NCI-H748 (cell line): ENCODE measurements at regions not wholly inside any gene's neighbourhood (a gene's known extent, or its start where the extent isn't known, plus 50 kb on each side); places are given as distances from the start of the nearest gene placed in this dataset.
"Not testable (repeated sequence)": the region's sequence is repeated elsewhere in the genome, so short reads cannot be mapped to it uniquely, and the experiment has no call there.

Experiments
- DNase-seq: peaks from one replicate; lab custom pipeline; 2025; ENCODE audit not compliant: unreplicated experiment; lab: John Stamatoyannopoulos, UW

DNA sequence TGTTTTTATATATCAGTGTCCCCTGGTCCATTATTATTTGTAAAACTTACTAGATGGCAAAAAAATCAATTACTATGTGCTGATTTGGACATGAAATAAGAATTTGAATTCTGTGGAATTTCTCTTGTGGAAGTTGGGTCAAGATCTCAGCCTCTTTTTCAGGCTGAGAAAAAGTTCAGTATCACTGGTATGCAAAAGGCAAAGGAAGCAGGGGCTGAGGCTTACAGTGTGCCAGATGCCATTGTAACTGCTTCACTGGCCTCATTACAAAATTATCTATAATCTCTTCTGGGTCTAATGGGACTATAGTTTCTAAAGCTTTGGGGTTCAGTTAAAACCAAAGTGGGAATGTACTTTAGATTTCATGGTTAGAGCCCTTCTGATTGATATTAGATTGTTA lies 125.9 kb upstream of the SLC7A14 start:
- no peak for DNase-seq

GRCh38 chr3:170709046-170709445 lies 123.2 kb upstream of the SLC7A14 start:
- DNase-seq, result no peak

DNA sequence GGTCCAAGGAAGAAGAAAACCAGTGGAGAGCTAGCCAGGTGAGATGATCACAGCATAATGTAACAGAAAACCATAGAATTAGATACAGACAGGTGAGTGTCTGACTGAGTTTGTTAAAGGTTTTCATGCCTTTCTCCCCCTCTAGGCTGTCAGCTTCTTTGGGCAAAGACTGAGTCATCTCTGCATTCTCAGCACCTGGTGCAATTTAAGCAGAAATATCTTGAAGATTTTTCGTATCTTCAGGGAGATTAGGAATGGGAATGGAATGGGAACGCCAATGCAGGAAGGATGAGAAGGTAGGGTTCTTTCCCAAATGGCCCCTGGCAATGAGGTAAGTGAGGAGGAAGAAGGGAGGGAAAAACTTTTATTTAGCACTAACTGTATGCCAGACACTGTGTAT lies 122.0 kb upstream of the SLC7A14 start:
- DNase-seq, result no peak

GRCh38 chr3:170705131-170705530 lies 119.3 kb upstream of the SLC7A14 start:
- DNase-seq, result no peak

GRCh38 chr3:170703121-170703588 lies 117.3 kb upstream of the SLC7A14 start:
- DNase-seq, result no peak

- DNase-seq, result no peak
Measured at GRCh38 chr3:170701696-170702678, 116.1 kb upstream of the SLC7A14 start.

DNA sequence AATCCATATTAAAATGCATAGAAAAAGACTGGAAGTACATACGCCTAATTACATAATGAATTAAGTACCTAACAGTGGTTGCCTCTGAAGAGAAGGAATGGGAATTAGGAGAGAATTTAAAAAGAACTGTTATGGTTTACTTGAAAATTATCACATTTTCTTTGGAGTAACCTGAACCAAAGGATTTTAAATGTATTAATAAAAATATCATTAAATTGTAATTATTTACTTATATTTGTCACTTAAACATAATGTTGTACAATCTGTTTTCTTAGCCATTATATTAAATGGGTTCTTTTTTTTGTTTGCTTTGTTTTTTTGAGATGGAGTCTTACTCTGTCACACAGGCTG lies 114.2 kb upstream of the SLC7A14 start:
- no peak for DNase-seq

- no peak for DNase-seq
Measured at GRCh38 chr3:170699158-170700053, 113.5 kb upstream of the SLC7A14 start.

DNA sequence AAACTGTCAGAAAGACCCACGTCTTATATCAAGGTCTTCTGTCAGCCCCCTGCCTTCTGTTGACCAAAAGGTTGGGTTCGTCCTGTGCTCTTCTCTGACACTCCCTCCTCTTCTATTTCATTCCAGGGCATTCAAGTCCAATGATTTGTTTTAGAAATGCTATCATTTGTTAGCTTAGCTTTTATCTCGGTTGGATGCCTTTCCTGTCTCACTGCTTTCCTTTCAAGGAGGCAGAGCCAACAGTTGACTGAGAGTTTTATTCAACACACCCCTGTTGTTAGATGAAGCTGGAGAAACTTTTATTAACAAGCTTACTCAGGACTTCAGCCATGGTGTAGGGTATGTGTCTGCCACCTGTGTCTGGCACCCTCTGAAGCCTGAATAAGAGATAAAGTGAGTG lies 112.0 kb upstream of the SLC7A14 start:
- DNase-seq, result peak; percentile 95

GRCh38 chr3:170697131-170697530 lies 111.3 kb upstream of the SLC7A14 start:
- no peak for DNase-seq

DNA sequence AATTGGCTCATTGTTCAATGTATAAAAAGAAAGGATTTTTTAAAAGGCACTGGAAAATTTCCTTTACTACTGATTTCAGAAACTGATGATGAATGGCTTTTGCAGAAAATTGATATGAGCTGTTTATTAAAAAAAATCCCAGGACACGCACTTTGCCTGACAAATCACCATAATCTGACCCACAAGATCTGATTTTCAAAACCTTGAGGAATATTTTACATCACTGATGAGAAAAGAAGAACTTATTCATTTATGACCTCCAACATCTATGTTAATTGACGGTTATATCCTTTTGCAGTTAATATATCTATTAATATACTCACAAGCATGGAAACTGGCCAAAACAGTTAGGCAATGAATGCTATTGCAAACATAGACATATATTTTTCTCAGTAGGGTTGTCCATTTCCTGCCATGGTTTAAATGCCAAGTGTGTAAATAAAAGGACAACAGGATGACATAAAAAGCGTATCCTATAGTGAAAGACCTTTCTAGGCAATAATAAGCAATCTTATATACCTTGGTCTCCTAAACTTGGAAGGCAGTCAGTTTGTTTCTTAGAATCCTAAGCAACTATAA lies 109.7 kb upstream of the SLC7A14 start:
- DNase-seq, result peak; percentile 75

DNA sequence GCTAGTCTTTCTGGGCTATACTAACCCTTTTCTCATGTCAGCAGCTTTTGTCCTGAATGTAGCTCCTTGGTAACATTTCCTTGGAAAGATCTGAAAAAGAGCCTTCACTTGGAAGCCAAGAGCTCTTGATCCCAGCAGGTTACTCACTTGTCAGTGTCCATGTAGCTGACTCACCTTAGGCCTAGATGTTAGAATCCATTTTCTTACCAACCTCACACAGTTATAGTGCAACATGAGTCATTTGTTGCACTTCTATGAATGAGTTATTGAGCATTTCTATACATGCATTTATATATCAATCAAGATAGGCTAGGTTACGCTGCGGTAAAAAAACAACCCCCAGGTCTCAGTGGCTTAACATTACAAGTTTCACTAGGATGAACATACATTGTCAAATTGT lies 106.8 kb upstream of the SLC7A14 start:
- DNase-seq, result no peak

DNA sequence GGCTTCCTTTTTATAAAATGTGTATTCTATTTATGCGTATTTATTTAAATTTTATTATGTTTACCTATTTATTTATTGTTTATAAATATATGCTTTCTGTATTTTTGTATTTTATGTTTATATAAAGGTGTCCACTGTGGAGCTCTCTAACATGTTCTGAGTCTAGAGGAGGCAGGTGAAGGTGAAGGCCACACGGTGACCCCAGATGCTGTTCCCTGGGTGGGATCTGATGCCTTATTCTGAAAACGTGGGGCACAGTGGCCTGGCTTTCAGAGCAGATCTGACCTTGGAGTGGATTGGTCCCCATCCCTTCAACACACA lies 104.7 kb upstream of the SLC7A14 start:
- DNase-seq, result no peak

DNA sequence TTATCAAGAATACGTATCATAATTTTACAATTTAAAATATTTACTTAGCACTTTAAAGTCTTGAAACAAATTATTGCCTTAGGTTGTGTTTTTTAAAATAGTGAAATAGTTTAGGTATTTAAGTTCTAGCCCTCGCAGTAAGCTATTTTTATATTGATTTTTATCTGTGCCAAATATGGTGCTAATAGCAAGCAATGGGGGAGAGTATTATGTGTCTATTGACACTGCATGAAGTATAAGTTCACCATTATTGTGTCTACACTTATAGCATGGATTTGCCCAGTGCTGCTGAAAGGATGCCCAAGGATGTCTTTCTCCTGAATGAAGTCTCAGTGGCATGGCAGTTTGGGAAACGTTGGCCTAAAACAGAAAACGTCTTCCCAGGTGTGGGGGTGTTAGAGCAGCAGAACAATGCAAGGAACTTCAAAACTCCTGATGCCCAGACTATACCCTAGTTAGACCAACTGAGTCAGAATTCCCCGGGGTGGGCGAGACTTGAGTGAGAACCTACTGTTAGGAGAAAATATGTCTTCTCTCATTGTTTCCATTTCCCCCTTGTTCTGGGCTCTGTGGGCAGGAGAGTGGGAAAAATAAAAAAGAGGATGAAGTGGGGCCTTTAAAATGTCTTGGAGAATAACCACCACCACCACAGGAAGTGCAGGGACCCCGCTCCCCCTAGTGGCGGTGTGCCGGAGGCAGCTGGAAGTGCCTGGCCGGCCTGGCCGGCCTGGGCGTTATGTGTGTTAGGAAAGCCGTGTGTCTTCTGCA lies 104.2 kb upstream of the SLC7A14 start:
- DNase-seq, result peak; percentile 50

GRCh38 chr3:170689296-170689829 lies 103.5 kb upstream of the SLC7A14 start:
- DNase-seq, result peak; percentile 7

DNA sequence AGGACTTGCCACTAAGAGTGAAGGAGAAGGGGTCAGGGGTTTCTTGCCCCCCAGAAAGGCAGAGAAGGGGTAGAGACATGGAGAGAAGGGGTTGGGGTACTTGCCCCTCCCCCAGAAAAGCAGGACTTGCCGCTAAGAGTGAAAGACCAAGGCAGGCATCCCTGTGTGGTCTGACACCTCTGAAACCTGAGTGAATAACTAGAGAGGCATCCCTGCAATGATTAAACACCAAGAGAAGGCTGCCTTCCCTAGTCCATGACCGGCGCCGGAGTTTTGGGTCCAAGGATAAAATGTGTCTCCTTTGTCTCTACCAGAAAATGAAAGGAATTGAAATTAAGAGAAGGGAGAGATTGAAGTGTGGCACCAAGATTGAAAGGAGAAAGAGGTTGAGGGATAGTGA lies 102.3 kb upstream of the SLC7A14 start:
- not testable (repeated sequence) for DNase-seq

- DNase-seq, result no peak
Measured at GRCh38 chr3:170680593-170680992, 94.7 kb upstream of the SLC7A14 start.

GRCh38 chr3:170679190-170679589 lies 93.3 kb upstream of the SLC7A14 start:
- DNase-seq, result no peak

DNA sequence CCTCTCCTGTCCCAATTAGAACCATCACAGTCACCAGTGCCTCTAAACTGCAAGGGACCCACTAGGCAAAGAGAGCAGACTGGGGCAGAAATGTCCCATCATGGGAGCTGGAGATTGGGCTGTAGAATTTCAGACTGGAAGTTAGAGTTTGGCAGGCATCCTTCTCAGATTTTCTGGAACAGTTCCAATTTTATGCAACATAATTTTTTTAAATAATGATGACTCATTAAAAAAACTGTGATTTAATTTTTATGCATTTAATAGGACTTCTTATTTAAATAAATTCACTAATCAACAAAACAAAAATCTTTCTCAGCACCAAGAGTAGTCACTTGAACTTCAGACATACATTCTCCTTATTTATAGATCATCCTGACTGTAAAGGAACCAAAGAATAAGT lies 84.6 kb upstream of the SLC7A14 start:
- DNase-seq, result no peak

- DNase-seq, result not testable (repeated sequence)
Measured at GRCh38 chr3:170662986-170663385, 77.1 kb upstream of the SLC7A14 start.

GRCh38 chr3:170660139-170660538 lies 74.3 kb upstream of the SLC7A14 start:
- DNase-seq, result peak; percentile 38
